AG04449 (cell line): ENCODE measurements at regions not wholly inside any gene's neighbourhood (a gene's known extent, or its start where the extent isn't known, plus 50 kb on each side); places are given as distances from the start of the nearest gene placed in this dataset.

ENCODE experiments used
- CTCF ChIA-PET: fragments of 350-600 bp; formaldehyde crosslinking; extraction: SDS; loops from one replicate; lab custom pipeline; 2021; ENCODE audit warnings: antibody characterized with exemption; lab: Yijun Ruan, JAX
- POLR2A ChIA-PET: fragments of 400-600, 350-600 bp; formaldehyde crosslinking; extraction: SDS; loops from one replicate; lab custom pipeline; 2020; ENCODE audit warnings: antibody characterized with exemption, inconsistent platforms; lab: Yijun Ruan, JAX
- DNase-seq: peaks from one replicate; pipeline ENCODE4 v3.0.0-alpha.2; 2010; ENCODE audit warnings: low read depth, low spot score
- H3K4me3 ChIP-seq: 2 replicates; pipeline ENCODE4 v1.5.1; 2011; ENCODE audit warnings: low read depth, mild to moderate bottlenecking, control low read depth, low read length
- CTCF ChIP-seq: IDR thresholded peaks from one replicate; pipeline ENCODE4 v1.5.1; 2011; ENCODE audit warnings: mild to moderate bottlenecking, moderate library complexity, low read length, control low read depth, inconsistent platforms; ENCODE audit not compliant: insufficient read depth; ENCODE audit errors: missing control alignments

GRCh38 chr5:56684159-56684558 is 131.2 kb upstream of the MAP3K1 start:
- DNase-seq = no peak
- ChIA-PET POLR2A (no interaction called here), CTCF (interaction anchor here (0.7 kb wide), 1 partner anchor 404 kb away, joined by 3 read pairs; no protein-coding TSS in a partner anchor)
- no peak overlapping the region for H3K4me3 ChIP-seq
- TF ChIP-seq CTCF = no peak

GRCh38 chr5:56683733-56684132 is 131.6 kb upstream of the MAP3K1 start:
- no peak overlapping the region for H3K4me3 ChIP-seq
- no peak for DNase-seq
- ChIA-PET CTCF (interaction anchor here (0.7 kb wide), 1 partner anchor 404 kb away, joined by 3 read pairs; no protein-coding TSS in a partner anchor), POLR2A (no interaction called here)
- TF ChIP-seq CTCF = no peak

- ChIA-PET CTCF (interaction anchor here (0.7 kb wide), 1 partner anchor 403 kb away, joined by 3 read pairs; no protein-coding TSS in a partner anchor), POLR2A (no interaction called here)
- no peak overlapping the region for H3K4me3 ChIP-seq
- DNase-seq = no peak
- no peak for TF ChIP-seq CTCF
Measured at GRCh38 chr5:56683281-56683680, 132.1 kb upstream of the MAP3K1 start.

- no peak overlapping the region for H3K4me3 ChIP-seq
- ChIA-PET POLR2A (no interaction called here), CTCF (no interaction called here)
- DNase-seq = no peak
- no peak for TF ChIP-seq CTCF
Measured at GRCh38 chr5:56681346-56681745, 134.0 kb upstream of the MAP3K1 start.

GRCh38 chr5:56680731-56681130 is 134.6 kb upstream of the MAP3K1 start:
- H3K4me3 ChIP-seq = no peak overlapping the region
- DNase-seq = no peak
- TF ChIP-seq CTCF = no peak
- CTCF ChIA-PET = no interaction called here
- POLR2A ChIA-PET = no interaction called here

GRCh38 chr5:56677690-56678305 is 137.6 kb upstream of the MAP3K1 start:
- CTCF ChIA-PET = no interaction called here
- no peak for TF ChIP-seq CTCF
- POLR2A ChIA-PET = no interaction called here

More at GRCh38 chr5:56677690-56678305, 137.6 kb upstream of the MAP3K1 start:
- DNase-seq = no peak
- no peak overlapping the region for H3K4me3 ChIP-seq
